IPS-15b (cell line): ENCODE measurements at regions not wholly inside any gene's neighbourhood (a gene's known extent, or its start where the extent isn't known, plus 50 kb on each side); places are given as distances from the start of the nearest gene placed in this dataset.
"Not testable (repeated sequence)": the region's sequence is repeated elsewhere in the genome, so short reads cannot be mapped to it uniquely, and the experiment has no call there.

Source experiments
- H3K27me3 ChIP-seq: one replicate; pipeline ENCODE4 v1.6.1; 2013; ENCODE audit warnings: low read length; ENCODE audit not compliant: control insufficient read depth, insufficient read depth
- H3K36me3 ChIP-seq: one replicate; pipeline ENCODE4 v1.6.1; 2013; ENCODE audit warnings: low read length; ENCODE audit not compliant: control insufficient read depth, insufficient read depth
- H3K4me1 ChIP-seq: one replicate; pipeline ENCODE4 v1.6.1; 2013; ENCODE audit warnings: mild to moderate bottlenecking, low read length; ENCODE audit not compliant: control insufficient read depth, insufficient read depth
- H3K4me3 ChIP-seq: one replicate; pipeline ENCODE4 v1.5.1; 2013; ENCODE audit warnings: low read depth, low read length
- H3K9ac ChIP-seq: one replicate; pipeline ENCODE4 v1.6.1; 2013; ENCODE audit warnings: low read depth, mild to moderate bottlenecking, low read length
- H3K9me3 ChIP-seq: one replicate; pipeline ENCODE4 v1.6.1; 2013; ENCODE audit warnings: mild to moderate bottlenecking, low read length; ENCODE audit not compliant: control insufficient read depth, insufficient read depth

GRCh38 chr2:167332358-167332757 lies 444.1 kb downstream of the XIRP2 start:
- Histone ChIP-seq H3K9ac (no peak overlapping the region), H3K36me3 (no peaks in the 10 kb centered on the region), H3K4me1 (peaks cover 54% of the 10 kb centered on the region), H3K9me3 (no peaks in the 10 kb centered on the region), H3K27me3 (no peaks in the 10 kb centered on the region), H3K4me3 (peak overlapping the region; percentile 0)

DNA sequence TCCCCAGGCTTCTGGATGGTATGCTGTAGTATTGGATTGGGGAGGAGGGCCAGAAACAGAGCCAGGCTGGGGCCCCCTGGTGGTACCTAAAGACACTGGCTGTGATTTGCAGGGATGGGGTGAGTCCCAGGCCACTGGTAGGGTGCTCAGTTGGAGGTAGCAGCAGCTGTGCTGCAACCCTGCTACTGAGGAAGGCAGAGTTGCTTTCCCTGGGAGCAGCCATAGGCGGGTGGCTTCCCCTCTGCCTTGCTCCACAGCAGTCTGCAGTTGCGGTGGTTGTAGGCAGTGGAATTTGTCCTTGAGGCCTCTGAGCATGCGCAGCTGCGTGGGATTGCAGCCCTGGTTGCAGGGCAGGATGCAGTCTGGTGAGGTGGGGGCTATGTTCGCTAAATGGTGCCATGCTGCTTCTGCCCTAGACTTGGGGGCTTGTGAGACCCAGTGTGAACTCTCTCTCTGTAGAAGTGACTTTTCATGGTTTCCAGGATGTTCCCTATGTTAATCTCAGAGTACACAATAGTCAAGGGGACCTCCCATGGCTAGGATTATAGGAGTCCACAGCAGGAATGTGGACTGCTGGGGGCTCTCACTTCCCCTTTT lies 443.5 kb downstream of the XIRP2 start:
- Histone ChIP-seq H3K4me1 (peaks cover 49% of the 10 kb centered on the region), H3K9me3 (no peaks in the 10 kb centered on the region), H3K27me3 (no peaks in the 10 kb centered on the region), H3K9ac (no peak overlapping the region), H3K36me3 (no peaks in the 10 kb centered on the region), H3K4me3 (peak overlapping the region; percentile 42)

- not testable (repeated sequence) for H3K9me3 ChIP-seq, H3K4me3 ChIP-seq, H3K27me3 ChIP-seq, H3K9ac ChIP-seq, H3K36me3 ChIP-seq
- H3K4me1 ChIP-seq: peaks cover 26% of the 10 kb centered on the region
These were observed 440.5 kb downstream of the XIRP2 start for GRCh38 chr2:167328808-167329207.

- Histone ChIP-seq H3K9ac (no peak overlapping the region), H3K4me1 (no peaks in the 10 kb centered on the region), H3K27me3 (no peaks in the 10 kb centered on the region), H3K9me3 (no peaks in the 10 kb centered on the region), H3K4me3 (no peak overlapping the region), H3K36me3 (peaks cover 6% of the 10 kb centered on the region)
These were observed 434.5 kb downstream of the XIRP2 start for GRCh38 chr2:167322795-167323194.

- Histone ChIP-seq H3K27me3 (no peaks in the 10 kb centered on the region), H3K4me3 (no peak overlapping the region), H3K9me3 (no peaks in the 10 kb centered on the region), H3K36me3 (peaks cover 6% of the 10 kb centered on the region), H3K9ac (no peak overlapping the region), H3K4me1 (no peaks in the 10 kb centered on the region)
These were observed 430.3 kb downstream of the XIRP2 start for GRCh38 chr2:167318581-167318980.

- Histone ChIP-seq H3K4me3 (no peak overlapping the region), H3K36me3 (no peaks in the 10 kb centered on the region), H3K9ac (no peak overlapping the region), H3K27me3 (no peaks in the 10 kb centered on the region), H3K9me3 (no peaks in the 10 kb centered on the region), H3K4me1 (peaks cover 12% of the 10 kb centered on the region)
These were observed 422.2 kb downstream of the XIRP2 start for GRCh38 chr2:167310442-167310841.
